Neutrophil (primary cell): ENCODE measurements at regions not wholly inside any gene's neighbourhood (a gene's known extent, or its start where the extent isn't known, plus 50 kb on each side); places are given as distances from the start of the nearest gene placed in this dataset.

ENCODE experiments used
- H3K27ac ChIP-seq: fragments of 200-600 bp; sonication (generic); 2 replicates; pipeline ENCODE4 v1.5.1; 2016; ENCODE audit warnings: mild to moderate bottlenecking, moderate library complexity
- H3K27me3 ChIP-seq: fragments of 200-600 bp; sonication (generic); 2 replicates; pipeline ENCODE4 v1.6.0; 2016; ENCODE audit warnings: mild to moderate bottlenecking
- H3K36me3 ChIP-seq: fragments of 200-600 bp; sonication (generic); 2 replicates; pipeline ENCODE4 v1.5.1; 2017
- H3K4me1 ChIP-seq, 2 experiments: fragments of 200-600 bp in 1 of 2; sonication (generic) in 1 of 2; 1 replicate in 1 of 2; 2 replicates in 1 of 2; pipeline versions ENCODE4 v1.5.1 to v1.6.1; 2013 to 2016; ENCODE audit warnings: low read depth in 1 of 2, low read length in 1 of 2, mild to moderate bottlenecking in 1 of 2, moderate library complexity in 1 of 2; ENCODE audit not compliant: control insufficient read depth in 1 of 2, insufficient read depth in 1 of 2
- H3K4me3 ChIP-seq, 2 experiments: fragments of 200-600 bp in 1 of 2; sonication (generic) in 1 of 2; 1 replicate in 1 of 2; 2 replicates in 1 of 2; pipeline ENCODE4 v1.5.1; 2013 to 2016; ENCODE audit warnings: low read depth in 1 of 2, low read length in 1 of 2, mild to moderate bottlenecking in 1 of 2, moderate library complexity in 1 of 2
- H3K9me3 ChIP-seq: fragments of 200-600 bp; sonication (generic); 2 replicates; pipeline ENCODE4 v1.5.1; 2016
- TF ChIP-seq, protein P1 (sequence below): fragments of 200-600 bp; sonication (generic); IDR thresholded peaks from 2 replicates; pipeline ENCODE4 v1.5.1; 2016; ENCODE audit warnings: antibody characterized with exemption

DNA sequence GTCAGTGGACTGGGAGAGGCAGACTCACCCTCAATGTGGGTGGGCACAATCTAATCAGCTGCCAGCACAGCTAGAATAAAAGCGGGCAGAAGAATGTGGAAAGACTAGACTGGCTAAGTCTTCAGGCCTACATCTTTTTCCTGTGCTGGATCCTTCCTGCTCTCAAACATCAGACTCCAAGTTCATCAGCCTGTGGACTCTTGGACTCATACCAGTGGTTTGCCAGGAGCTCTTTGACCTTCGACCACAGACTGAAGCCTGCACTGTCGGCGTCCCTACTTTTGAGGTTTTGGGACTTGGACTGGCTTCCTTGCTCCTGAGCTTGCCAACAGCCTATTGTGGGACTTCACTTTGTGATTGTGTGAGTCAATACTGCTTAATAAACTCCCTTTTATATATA, 68.0 kb downstream of the CNTN3 start:
- TF ChIP-seq, protein P1, sequence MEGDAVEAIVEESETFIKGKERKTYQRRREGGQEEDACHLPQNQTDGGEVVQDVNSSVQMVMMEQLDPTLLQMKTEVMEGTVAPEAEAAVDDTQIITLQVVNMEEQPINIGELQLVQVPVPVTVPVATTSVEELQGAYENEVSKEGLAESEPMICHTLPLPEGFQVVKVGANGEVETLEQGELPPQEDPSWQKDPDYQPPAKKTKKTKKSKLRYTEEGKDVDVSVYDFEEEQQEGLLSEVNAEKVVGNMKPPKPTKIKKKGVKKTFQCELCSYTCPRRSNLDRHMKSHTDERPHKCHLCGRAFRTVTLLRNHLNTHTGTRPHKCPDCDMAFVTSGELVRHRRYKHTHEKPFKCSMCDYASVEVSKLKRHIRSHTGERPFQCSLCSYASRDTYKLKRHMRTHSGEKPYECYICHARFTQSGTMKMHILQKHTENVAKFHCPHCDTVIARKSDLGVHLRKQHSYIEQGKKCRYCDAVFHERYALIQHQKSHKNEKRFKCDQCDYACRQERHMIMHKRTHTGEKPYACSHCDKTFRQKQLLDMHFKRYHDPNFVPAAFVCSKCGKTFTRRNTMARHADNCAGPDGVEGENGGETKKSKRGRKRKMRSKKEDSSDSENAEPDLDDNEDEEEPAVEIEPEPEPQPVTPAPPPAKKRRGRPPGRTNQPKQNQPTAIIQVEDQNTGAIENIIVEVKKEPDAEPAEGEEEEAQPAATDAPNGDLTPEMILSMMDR: no peak
- H3K4me1 ChIP-seq: no peaks in the 10 kb centered on the region
- no peaks in the 10 kb centered on the region for H3K27me3 ChIP-seq
- H3K36me3 ChIP-seq: no peaks in the 10 kb centered on the region
- no peak overlapping the region for H3K4me3 ChIP-seq
- H3K27ac ChIP-seq: no peak overlapping the region
- no peaks in the 10 kb centered on the region for H3K9me3 ChIP-seq

DNA sequence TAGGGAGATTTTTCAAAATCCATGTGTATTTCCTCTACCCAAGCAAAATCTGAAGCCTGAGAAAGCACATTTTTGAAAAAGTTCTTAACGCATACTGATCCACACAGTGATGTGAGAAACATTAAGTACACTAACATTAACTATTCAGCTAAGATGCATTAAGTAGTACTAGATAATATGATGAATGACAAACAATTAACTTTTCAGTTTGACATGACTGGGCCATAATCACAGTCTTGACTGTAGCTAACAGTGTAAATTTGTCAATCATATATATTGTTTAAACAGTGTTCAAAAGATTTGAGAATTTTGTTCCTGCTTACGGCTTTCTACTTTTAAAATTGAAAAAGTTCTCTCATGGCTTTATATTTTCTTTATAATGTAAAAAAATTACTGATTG, 72.0 kb downstream of the CNTN3 start:
- TF ChIP-seq, protein P1: no peak
- H3K9me3 ChIP-seq: no peaks in the 10 kb centered on the region
- H3K27ac ChIP-seq: no peak overlapping the region
- no peaks in the 10 kb centered on the region for H3K27me3 ChIP-seq
- no peaks in the 10 kb centered on the region for H3K4me1 ChIP-seq
- H3K36me3 ChIP-seq: no peaks in the 10 kb centered on the region
- H3K4me3 ChIP-seq: no peak overlapping the region

DNA sequence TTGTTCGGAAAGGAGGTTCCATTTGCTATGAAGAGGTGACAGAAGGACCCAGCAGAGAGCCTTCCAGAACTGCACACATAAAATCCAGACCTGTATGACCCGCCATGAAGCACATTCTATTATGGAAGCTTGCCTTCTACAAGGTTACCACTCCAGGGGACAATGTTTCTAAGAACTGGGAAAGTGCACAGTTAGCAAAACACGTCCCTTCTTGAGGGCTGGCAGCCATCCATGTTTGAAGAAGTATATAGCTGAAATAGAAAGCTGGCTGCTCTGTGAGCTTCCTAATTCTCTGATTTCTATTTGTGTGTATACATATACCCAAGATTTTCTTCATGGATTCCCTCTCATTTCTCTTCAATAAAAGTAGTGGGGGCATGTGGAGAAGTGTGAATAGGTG, 74.6 kb downstream of the CNTN3 start:
- no peaks in the 10 kb centered on the region for H3K27me3 ChIP-seq
- H3K4me3 ChIP-seq: no peak overlapping the region
- H3K9me3 ChIP-seq: no peaks in the 10 kb centered on the region
- no peaks in the 10 kb centered on the region for H3K4me1 ChIP-seq
- no peaks in the 10 kb centered on the region for H3K36me3 ChIP-seq
- no peak overlapping the region for H3K27ac ChIP-seq
- TF ChIP-seq, protein P1: no peak

DNA sequence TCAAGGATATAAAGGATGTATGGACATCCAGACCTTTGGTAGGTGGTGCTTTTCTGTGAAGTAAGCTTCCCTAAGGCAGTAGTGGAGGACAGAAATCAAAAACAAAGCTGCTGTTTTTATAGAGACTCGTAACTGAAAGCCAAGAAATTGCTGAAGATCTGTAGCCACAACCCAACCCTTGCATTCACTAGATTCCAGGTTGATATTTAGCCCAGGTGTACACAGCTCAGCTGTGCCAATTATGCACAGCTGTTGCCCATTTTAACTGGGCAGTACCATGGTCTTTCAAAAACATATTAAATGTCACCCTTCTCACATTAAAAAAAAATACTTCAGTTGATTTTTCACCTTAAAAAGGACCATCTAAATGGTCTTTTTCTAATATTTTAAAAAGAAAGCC, 75.8 kb downstream of the CNTN3 start:
- TF ChIP-seq, protein P1: no peak
- Histone ChIP-seq H3K4me3 (no peak overlapping the region), H3K9me3 (no peaks in the 10 kb centered on the region), H3K36me3 (no peaks in the 10 kb centered on the region), H3K4me1 (no peaks in the 10 kb centered on the region), H3K27ac (no peak overlapping the region), H3K27me3 (no peaks in the 10 kb centered on the region)

DNA sequence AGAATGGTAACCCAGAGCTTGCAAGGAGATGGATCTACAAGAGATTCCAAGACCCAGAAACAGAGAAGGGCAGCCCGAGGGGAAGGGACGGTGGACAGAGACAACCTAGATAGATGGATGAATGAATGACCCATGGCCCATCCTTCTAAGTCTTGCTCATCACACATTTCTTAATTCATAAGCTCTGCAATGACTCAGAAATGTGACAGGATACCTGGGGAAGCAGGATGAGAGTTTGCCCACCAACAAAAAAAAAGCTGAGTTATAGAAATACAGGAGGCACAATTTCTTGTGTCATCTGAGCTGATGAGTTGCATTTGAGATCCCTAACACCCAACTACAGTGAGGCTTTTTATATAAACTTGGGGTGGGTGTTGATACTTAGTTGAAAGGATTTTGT, 76.6 kb downstream of the CNTN3 start:
- TF ChIP-seq, protein P1: no peak
- no peak overlapping the region for H3K27ac ChIP-seq
- no peaks in the 10 kb centered on the region for H3K9me3 ChIP-seq
- no peaks in the 10 kb centered on the region for H3K27me3 ChIP-seq
- no peaks in the 10 kb centered on the region for H3K36me3 ChIP-seq
- no peaks in the 10 kb centered on the region for H3K4me1 ChIP-seq
- no peak overlapping the region for H3K4me3 ChIP-seq

DNA sequence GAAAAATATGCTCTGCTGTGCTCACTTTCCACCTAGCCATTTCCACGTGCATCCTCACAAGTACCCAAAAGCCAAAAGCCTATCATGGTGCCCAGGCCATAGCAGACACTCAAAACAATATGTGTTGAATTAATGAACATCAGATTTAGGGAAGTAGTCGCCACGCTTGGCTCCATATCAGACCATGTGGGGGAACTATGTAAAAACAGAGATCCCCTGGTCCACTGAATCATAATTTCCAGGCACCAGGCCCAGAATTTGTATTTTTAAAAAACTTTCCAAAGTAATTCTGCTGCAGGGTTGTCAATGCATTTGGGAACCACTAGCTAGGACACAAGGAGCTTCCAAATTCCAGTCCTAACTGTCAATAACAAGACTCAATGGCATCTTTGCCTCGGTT, 77.3 kb downstream of the CNTN3 start:
- no peak overlapping the region for H3K4me3 ChIP-seq
- no peaks in the 10 kb centered on the region for H3K36me3 ChIP-seq
- no peaks in the 10 kb centered on the region for H3K27me3 ChIP-seq
- no peaks in the 10 kb centered on the region for H3K9me3 ChIP-seq
- no peaks in the 10 kb centered on the region for H3K4me1 ChIP-seq
- TF ChIP-seq, protein P1: no peak
- H3K27ac ChIP-seq: no peak overlapping the region
